Transverse colon (tissue), 4 donors: ENCODE measurements at regions not wholly inside any gene's neighbourhood (a gene's known extent, or its start where the extent isn't known, plus 50 kb on each side); places are given as distances from the start of the nearest gene placed in this dataset.

Experiments used
- DNase-seq: peaks from one replicate; pipeline ENCODE4 v3.0.0-alpha.2; 2019
- H3K27ac ChIP-seq, 4 donors: fragments of 200-600 bp; sonication (generic); 2 replicates each; pipeline ENCODE4 v1.5.1; 2016 to 2018; ENCODE audit warnings: inconsistent platforms in 4 of 4
- H3K27me3 ChIP-seq: fragments of 200-600 bp; sonication (generic); 2 replicates; pipeline ENCODE4 v1.5.1; 2017; ENCODE audit warnings: inconsistent platforms
- H3K36me3 ChIP-seq, 4 donors: fragments of 200-600 bp; sonication (generic); 2 replicates each; pipeline ENCODE4 v1.5.1; 2017 to 2019; ENCODE audit warnings: inconsistent platforms in 4 of 4
- H3K4me1 ChIP-seq, 4 donors: fragments of 200-600 bp; sonication (generic); 2 replicates each; pipeline ENCODE4 v1.5.1; 2017 to 2020; ENCODE audit warnings: inconsistent platforms in 4 of 4
- H3K4me3 ChIP-seq, 4 donors: fragments of 200-600 bp; sonication (generic); 1 replicate in 1 of 4; 2 replicates in 3 of 4; pipeline versions ENCODE4 v1.5.1 to v1.6.1; 2017 to 2019; ENCODE audit warnings: inconsistent platforms in 4 of 4
- H3K9me3 ChIP-seq, 2 donors: fragments of 200-600 bp; sonication (generic); 2 replicates each; pipeline ENCODE4 v1.5.1; 2017 to 2019; ENCODE audit warnings: inconsistent platforms in 2 of 2
- EP300 ChIP-seq: sonication (generic); formaldehyde crosslinking; IDR thresholded peaks from one replicate; pipeline ENCODE4 v1.6.1; 2017; ENCODE audit warnings: antibody characterized with exemption, low read depth
- POLR2A ChIP-seq: fragments of 450-650 bp; IDR thresholded peaks from one replicate; pipeline ENCODE4 v1.6.1; 2016; ENCODE audit warnings: antibody characterized with exemption, mild to moderate bottlenecking, moderate library complexity
- POLR2AphosphoS5 ChIP-seq, 3 donors: sonication (generic); formaldehyde crosslinking; IDR thresholded peaks; one replicate each; pipeline ENCODE4 v1.6.1; 2016; ENCODE audit warnings: antibody characterized with exemption in 3 of 3
- WGBS, 2 donors: methylation state at CpG; one replicate each; pipeline ENCODE4 v1.1.5; 2018; ENCODE audit warnings: low coverage in 1 of 2; 5-methylcytosine and 5-hydroxymethylcytosine counted together
- in situ Hi-C, 4 donors: fragments of 200-750 bp; cut with MboI; loops; one replicate each; pipeline versions ENCODE4 v1.15.0 to v1.15.1; 2017; ENCODE audit warnings: low sequenced_read_pairs in 3 of 4, low pct_ligation_motif_present in 1 of 4, low pct_unique_long_range_greater_than_20kb in 1 of 4
- intact Hi-C: fragments of 100-400 bp; cut with DNase I; formaldehyde crosslinking; loops from one replicate; pipeline ENCODE4 v1.15.1; 2023; ENCODE audit warnings: low total_unique reads
- TF ChIP-seq, protein P1 (sequence below), 5 experiments: fragments of 200-600 bp in 3 of 5; fragments of 450-650 bp in 2 of 5; sonication (generic) in 3 of 5; IDR thresholded peaks; 1 replicate in 2 of 5; 2 replicates in 3 of 5; pipeline ENCODE4 v1.5.1; 2016 to 2017; ENCODE audit warnings: antibody characterized with exemption in 5 of 5, inconsistent platforms in 3 of 5, mild to moderate bottlenecking in 2 of 5, moderate library complexity in 1 of 5

DNA sequence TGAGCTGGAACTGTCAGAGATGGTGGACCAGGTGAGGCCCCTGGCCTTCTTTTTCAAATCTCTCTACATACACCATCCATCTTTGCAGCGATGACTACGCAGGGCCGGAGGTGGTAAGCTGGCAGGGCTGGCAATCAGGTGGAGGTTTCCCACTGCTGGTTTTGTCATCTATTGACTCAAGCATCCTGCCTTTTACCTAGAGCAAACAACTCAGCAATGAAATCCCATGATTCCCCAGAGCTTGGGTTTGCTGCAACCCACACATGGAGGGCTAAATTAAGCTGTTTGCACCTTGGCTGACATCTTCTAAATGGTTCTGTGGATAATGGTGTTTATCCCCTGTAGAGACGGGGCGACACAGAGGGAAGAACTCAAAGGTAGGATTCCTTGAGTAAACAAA, 170.2 kb downstream of the SCP2D1 start:
- TF ChIP-seq POLR2AphosphoS5 (IDR thresholded peaks at IDR 0.05): no peak
- no peak for TF ChIP-seq EP300
- TF ChIP-seq, protein P1, sequence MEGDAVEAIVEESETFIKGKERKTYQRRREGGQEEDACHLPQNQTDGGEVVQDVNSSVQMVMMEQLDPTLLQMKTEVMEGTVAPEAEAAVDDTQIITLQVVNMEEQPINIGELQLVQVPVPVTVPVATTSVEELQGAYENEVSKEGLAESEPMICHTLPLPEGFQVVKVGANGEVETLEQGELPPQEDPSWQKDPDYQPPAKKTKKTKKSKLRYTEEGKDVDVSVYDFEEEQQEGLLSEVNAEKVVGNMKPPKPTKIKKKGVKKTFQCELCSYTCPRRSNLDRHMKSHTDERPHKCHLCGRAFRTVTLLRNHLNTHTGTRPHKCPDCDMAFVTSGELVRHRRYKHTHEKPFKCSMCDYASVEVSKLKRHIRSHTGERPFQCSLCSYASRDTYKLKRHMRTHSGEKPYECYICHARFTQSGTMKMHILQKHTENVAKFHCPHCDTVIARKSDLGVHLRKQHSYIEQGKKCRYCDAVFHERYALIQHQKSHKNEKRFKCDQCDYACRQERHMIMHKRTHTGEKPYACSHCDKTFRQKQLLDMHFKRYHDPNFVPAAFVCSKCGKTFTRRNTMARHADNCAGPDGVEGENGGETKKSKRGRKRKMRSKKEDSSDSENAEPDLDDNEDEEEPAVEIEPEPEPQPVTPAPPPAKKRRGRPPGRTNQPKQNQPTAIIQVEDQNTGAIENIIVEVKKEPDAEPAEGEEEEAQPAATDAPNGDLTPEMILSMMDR (IDR thresholded peaks at IDR 0.05): no peak
- no peak for TF ChIP-seq POLR2A
- WGBS, 2 donors: 86 to 94% methylated on average over 2 to 5 of the region's 5 CpGs
- in situ Hi-C loops: no loop called here

DNA sequence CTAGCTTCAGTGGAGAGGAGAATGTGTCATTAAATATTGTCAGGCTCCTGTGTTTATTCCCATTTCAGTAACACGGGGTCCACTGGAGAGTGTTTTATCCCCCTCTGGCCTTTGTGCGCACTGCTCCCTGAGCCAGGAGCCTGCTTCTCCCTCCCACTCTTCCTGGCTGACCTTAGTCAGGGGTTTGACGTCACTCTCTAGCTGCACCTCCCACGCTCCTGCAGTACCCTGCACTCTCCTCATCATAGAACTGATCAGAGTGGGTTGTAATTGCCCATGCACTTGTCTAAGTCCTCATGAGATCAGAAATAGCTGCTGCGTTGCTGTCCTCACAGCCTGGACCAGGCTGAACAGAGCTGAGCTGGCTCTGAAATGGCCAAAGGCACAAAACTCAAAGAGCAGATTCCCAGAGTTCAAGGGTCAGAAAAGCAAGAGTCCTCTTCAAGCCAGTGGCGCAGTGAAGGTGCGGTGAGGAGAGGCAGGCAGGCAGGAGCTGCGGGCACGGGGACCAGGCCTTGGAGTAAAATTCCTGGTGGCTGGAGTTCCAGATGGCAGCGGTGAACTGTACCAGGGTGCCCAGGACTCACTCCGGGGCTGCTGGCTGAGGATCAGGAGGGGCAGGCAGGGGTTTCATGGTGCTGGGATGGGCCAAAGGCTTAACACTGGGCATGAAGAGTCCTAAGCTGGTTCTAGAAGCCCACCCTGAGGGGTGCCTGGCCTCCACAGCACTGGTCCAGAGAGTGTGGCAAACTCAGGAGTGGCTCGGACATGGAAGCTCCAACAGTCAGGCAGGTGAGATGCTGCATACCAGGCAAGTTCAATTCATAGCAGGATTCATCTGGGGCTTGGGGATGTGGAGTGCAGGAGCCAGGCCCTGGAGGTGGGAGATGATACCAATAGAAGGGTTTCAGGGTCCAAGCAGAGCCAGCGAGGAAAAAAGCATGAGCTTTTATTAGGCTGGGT, 170.9 kb downstream of the SCP2D1 start:
- intact Hi-C loops (no loop called here), in situ Hi-C loops (no loop called here)
- no peak overlapping the region for H3K27ac ChIP-seq
- no peaks in the 10 kb centered on the region for H3K9me3 ChIP-seq
- no peak for TF ChIP-seq EP300
- TF ChIP-seq, protein P1 (IDR thresholded peaks at IDR 0.05): no peak
- no peak for TF ChIP-seq POLR2A
- TF ChIP-seq POLR2AphosphoS5 (IDR thresholded peaks at IDR 0.05): no peak
- H3K36me3 ChIP-seq: no peaks in the 10 kb centered on the region
- 79% methylated on average over 4 to 13 of the region's 13 CpGs for WGBS, 2 donors
- H3K27me3 ChIP-seq: no peaks in the 10 kb centered on the region
- H3K4me3 ChIP-seq: no peak overlapping the region
- H3K4me1 ChIP-seq: peaks cover 0 to 2% (median 0%) of the 10 kb centered on the region in 4 donors
- no peak for DNase-seq

More for the DNA sequence above, 170.2 kb downstream of the SCP2D1 start:
- Histone ChIP-seq H3K4me3 (no peak overlapping the region), H3K9me3 (no peaks in the 10 kb centered on the region), H3K27me3 (no peaks in the 10 kb centered on the region), H3K27ac (no peak overlapping the region), H3K36me3 (no peaks in the 10 kb centered on the region), H3K4me1 (peaks cover 0 to 2% (median 0%) of the 10 kb centered on the region in 4 donors)
- DNase-seq: no peak
- intact Hi-C loops: no loop called here

DNA sequence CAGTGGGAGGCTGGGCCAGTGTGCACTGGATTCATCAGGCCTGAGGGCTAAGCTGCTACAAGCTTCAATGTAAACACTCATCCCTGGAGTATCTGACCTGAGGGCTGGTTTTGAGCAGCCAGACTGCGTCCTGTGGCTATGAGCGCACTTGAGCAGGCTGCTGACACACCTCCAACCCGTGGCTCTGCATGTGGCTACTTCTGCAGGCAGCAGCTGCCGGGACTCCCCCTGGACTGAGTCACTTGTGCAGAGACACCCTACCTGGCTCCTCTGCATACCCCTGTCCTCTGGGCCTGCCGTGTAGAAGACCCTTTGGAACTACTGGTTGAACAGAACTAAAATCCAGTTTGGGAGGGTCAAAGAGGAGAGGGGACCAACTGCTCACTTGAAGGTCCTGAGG, 172.0 kb downstream of the SCP2D1 start:
- Histone ChIP-seq H3K27me3 (no peaks in the 10 kb centered on the region), H3K4me1 (peaks cover 0 to 5% (median 1%) of the 10 kb centered on the region in 4 donors), H3K9me3 (no peaks in the 10 kb centered on the region), H3K4me3 (no peak overlapping the region), H3K36me3 (no peaks in the 10 kb centered on the region), H3K27ac (peak overlapping the region in 1 of 4 donors; percentile 55)
- in situ Hi-C loops (no loop called here), intact Hi-C loops (no loop called here)
- TF ChIP-seq POLR2A (no peak), EP300 (no peak), POLR2AphosphoS5 (IDR thresholded peaks at IDR 0.05) (no peak)
- TF ChIP-seq, protein P1 (IDR thresholded peaks at IDR 0.05): no peak
- WGBS, 2 donors: 64 to 70% methylated on average over 2 to 5 of the region's 5 CpGs
- no peak for DNase-seq

DNA sequence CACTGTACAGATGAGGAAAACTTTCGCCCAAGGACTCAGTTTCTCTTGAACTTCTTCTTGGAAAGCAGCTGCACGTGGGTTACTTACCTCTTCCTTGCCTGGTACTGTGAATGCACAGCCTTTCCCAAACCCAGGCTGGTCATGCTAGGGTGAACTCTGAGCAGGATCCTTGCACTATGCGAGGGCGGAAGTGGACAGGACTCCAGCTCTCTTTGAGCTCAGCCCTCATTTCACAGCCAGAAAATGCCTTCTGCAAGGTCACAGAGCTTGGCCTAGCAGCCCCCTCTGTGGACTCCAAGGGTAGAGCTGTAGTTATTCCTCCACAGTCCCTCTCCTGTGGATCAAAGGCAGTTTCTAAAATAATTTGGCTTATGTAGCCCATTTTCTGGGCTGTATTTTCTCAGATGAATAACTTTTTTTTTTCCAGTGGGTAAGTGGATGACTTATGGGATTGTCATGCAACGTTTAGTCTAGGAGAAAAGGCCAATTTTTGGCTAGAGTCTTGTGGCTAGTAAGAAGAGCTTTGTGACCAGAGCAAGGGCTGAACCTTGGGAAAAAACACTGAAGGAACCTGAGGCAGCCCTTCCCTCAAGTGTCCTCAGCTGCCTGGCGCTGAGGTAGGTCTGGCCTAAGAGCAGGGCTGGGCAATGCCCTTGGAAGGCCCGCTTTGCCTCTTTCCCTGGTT, 172.7 kb downstream of the SCP2D1 start:
- H3K36me3 ChIP-seq: no peaks in the 10 kb centered on the region
- 66 to 81% methylated on average over 2 to 7 of the region's 7 CpGs for WGBS, 2 donors
- H3K4me3 ChIP-seq: no peak overlapping the region
- no peak for DNase-seq
- intact Hi-C loops: no loop called here
- H3K4me1 ChIP-seq: peaks cover 0 to 5% (median 1%) of the 10 kb centered on the region in 4 donors
- H3K27me3 ChIP-seq: no peaks in the 10 kb centered on the region
- peak overlapping the region; percentile 54 to 55 (median 54) for H3K27ac ChIP-seq
- in situ Hi-C loops: no loop called here
- no peak for TF ChIP-seq POLR2A
- no peak for TF ChIP-seq POLR2AphosphoS5 (IDR thresholded peaks at IDR 0.05)
- TF ChIP-seq EP300: no peak
- TF ChIP-seq, protein P1 (IDR thresholded peaks at IDR 0.05): no peak
- no peaks in the 10 kb centered on the region for H3K9me3 ChIP-seq
